PC-3 (cell line): ENCODE measurements at regions not wholly inside any gene's neighbourhood (a gene's known extent, or its start where the extent isn't known, plus 50 kb on each side); places are given as distances from the start of the nearest gene placed in this dataset.

Experiments
- EZH2phosphoT487 ChIP-seq: fragments of 300-600 bp; sonication (generic); IDR thresholded peaks from 2 replicates; pipeline ENCODE4 v1.6.1; 2018; ENCODE audit warnings: mild to moderate bottlenecking, antibody characterized with exemption, low read length, borderline replicate concordance
- TF ChIP-seq, protein P1 (sequence below): fragments of 300-600 bp; sonication (generic); conservative IDR thresholded peaks from 2 replicates; pipeline ENCODE4 v1.5.1; 2017; ENCODE audit warnings: antibody characterized with exemption, low read depth, mild to moderate bottlenecking, low read length

DNA sequence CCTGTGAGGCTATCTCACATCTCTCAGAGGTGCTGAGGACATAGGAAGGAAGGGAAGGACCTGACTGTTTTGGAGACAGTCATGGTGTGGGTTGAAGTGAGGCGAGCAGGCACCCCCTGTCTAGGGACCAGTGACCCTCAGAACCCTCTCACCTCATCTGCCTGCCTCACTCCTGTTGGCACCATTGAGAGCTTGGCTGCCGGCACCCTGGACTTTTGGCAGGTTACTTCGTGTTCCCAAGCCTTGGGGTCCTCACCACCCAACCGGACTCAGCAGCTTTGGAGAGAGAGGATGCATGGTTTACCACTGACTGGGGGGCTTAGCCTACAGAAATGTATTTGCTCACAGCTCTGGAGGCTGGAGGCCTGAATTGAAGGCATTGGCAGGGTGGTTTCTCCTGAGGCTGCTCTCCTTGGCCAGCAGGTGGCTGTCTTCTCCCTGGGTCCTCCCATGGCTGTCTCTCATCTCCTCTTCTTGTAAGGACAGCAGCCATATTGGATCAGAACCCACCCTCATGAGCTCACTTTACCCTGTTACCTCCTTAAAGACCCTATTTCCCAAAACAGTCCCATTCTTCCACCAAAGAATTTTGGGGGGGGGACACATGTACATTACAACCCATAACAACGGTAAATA lies 142.0 kb downstream of the TSN start:
- TF ChIP-seq, protein P1, sequence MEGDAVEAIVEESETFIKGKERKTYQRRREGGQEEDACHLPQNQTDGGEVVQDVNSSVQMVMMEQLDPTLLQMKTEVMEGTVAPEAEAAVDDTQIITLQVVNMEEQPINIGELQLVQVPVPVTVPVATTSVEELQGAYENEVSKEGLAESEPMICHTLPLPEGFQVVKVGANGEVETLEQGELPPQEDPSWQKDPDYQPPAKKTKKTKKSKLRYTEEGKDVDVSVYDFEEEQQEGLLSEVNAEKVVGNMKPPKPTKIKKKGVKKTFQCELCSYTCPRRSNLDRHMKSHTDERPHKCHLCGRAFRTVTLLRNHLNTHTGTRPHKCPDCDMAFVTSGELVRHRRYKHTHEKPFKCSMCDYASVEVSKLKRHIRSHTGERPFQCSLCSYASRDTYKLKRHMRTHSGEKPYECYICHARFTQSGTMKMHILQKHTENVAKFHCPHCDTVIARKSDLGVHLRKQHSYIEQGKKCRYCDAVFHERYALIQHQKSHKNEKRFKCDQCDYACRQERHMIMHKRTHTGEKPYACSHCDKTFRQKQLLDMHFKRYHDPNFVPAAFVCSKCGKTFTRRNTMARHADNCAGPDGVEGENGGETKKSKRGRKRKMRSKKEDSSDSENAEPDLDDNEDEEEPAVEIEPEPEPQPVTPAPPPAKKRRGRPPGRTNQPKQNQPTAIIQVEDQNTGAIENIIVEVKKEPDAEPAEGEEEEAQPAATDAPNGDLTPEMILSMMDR: peak; percentile 79
- no peak for TF ChIP-seq EZH2phosphoT487
